SK-N-SH (cell line): ENCODE measurements at regions not wholly inside any gene's neighbourhood (a gene's known extent, or its start where the extent isn't known, plus 50 kb on each side); places are given as distances from the start of the nearest gene placed in this dataset.

Experiments used
- ELF1 ChIP-seq: IDR thresholded peaks from 2 replicates; pipeline ENCODE4 v1.4.0; 2012
- EZH2phosphoT487 ChIP-seq: fragments of 200-600 bp; sonication (generic); IDR thresholded peaks from 2 replicates; pipeline ENCODE4 v1.6.1; 2017; ENCODE audit warnings: low read depth, mixed run types, mild to moderate bottlenecking, antibody characterized with exemption, moderate library complexity, borderline replicate concordance
- POLR2AphosphoS5 ChIP-seq: IDR thresholded peaks from 2 replicates; pipeline ENCODE4 v1.6.1; 2012; ENCODE audit warnings: low read depth, low read length
- SIN3A ChIP-seq: IDR thresholded peaks from 2 replicates; pipeline ENCODE4 v1.6.1; 2012; ENCODE audit warnings: low read depth, mild to moderate bottlenecking, low read length, moderate library complexity, borderline replicate concordance
- TF ChIP-seq, protein P1 (sequence below): IDR thresholded peaks from 2 replicates; pipeline ENCODE4 v1.6.1; 2012; ENCODE audit warnings: mild to moderate bottlenecking, low read depth, low read length, moderate library complexity
- TF ChIP-seq, protein P2 (sequence below): fragments of 200-600 bp; sonication (generic); IDR thresholded peaks from 2 replicates; pipeline ENCODE4 v1.6.1; 2017; ENCODE audit warnings: antibody characterized with exemption, mild to moderate bottlenecking, moderate library complexity
- TF ChIP-seq, protein P3 (sequence below): IDR thresholded peaks from 2 replicates; pipeline ENCODE4 v1.4.0; 2012; ENCODE audit warnings: low read depth

GRCh38 chr3:16667633-16668032, 62.4 kb upstream of the DAZL start:
- TF ChIP-seq SIN3A (no peak), POLR2AphosphoS5 (no peak), EZH2phosphoT487 (no peak), ELF1 (no peak)
- TF ChIP-seq, protein P1, sequence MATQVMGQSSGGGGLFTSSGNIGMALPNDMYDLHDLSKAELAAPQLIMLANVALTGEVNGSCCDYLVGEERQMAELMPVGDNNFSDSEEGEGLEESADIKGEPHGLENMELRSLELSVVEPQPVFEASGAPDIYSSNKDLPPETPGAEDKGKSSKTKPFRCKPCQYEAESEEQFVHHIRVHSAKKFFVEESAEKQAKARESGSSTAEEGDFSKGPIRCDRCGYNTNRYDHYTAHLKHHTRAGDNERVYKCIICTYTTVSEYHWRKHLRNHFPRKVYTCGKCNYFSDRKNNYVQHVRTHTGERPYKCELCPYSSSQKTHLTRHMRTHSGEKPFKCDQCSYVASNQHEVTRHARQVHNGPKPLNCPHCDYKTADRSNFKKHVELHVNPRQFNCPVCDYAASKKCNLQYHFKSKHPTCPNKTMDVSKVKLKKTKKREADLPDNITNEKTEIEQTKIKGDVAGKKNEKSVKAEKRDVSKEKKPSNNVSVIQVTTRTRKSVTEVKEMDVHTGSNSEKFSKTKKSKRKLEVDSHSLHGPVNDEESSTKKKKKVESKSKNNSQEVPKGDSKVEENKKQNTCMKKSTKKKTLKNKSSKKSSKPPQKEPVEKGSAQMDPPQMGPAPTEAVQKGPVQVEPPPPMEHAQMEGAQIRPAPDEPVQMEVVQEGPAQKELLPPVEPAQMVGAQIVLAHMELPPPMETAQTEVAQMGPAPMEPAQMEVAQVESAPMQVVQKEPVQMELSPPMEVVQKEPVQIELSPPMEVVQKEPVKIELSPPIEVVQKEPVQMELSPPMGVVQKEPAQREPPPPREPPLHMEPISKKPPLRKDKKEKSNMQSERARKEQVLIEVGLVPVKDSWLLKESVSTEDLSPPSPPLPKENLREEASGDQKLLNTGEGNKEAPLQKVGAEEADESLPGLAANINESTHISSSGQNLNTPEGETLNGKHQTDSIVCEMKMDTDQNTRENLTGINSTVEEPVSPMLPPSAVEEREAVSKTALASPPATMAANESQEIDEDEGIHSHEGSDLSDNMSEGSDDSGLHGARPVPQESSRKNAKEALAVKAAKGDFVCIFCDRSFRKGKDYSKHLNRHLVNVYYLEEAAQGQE, result no peak
- TF ChIP-seq, protein P2, sequence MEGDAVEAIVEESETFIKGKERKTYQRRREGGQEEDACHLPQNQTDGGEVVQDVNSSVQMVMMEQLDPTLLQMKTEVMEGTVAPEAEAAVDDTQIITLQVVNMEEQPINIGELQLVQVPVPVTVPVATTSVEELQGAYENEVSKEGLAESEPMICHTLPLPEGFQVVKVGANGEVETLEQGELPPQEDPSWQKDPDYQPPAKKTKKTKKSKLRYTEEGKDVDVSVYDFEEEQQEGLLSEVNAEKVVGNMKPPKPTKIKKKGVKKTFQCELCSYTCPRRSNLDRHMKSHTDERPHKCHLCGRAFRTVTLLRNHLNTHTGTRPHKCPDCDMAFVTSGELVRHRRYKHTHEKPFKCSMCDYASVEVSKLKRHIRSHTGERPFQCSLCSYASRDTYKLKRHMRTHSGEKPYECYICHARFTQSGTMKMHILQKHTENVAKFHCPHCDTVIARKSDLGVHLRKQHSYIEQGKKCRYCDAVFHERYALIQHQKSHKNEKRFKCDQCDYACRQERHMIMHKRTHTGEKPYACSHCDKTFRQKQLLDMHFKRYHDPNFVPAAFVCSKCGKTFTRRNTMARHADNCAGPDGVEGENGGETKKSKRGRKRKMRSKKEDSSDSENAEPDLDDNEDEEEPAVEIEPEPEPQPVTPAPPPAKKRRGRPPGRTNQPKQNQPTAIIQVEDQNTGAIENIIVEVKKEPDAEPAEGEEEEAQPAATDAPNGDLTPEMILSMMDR, result no peak
- TF ChIP-seq, protein P3, sequence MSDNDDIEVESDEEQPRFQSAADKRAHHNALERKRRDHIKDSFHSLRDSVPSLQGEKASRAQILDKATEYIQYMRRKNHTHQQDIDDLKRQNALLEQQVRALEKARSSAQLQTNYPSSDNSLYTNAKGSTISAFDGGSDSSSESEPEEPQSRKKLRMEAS, result no peak
